Adrenal gland (tissue), 9 donors: ENCODE measurements at regions not wholly inside any gene's neighbourhood (a gene's known extent, or its start where the extent isn't known, plus 50 kb on each side); places are given as distances from the start of the nearest gene placed in this dataset.
"Not testable (repeated sequence)": the region's sequence is repeated elsewhere in the genome, so short reads cannot be mapped to it uniquely, and the experiment has no call there.

Experiments
- DNase-seq, 7 donors: peaks; one replicate each; pipeline ENCODE4 v3.0.0-alpha.2; 2019 to 2020
- H3K27ac ChIP-seq, 5 donors: fragments of 200-600 bp; sonication (generic) in 4 of 5; 1 replicate in 3 of 5; 2 replicates in 2 of 5; pipeline versions ENCODE4 v1.5.1 to v1.8.0; 2016 to 2020; ENCODE audit warnings: mild to moderate bottlenecking in 1 of 5
- H3K27me3 ChIP-seq: fragments of 200-600 bp; 2 replicates; pipeline ENCODE4 v1.8.0; 2021
- H3K36me3 ChIP-seq, 2 donors: fragments of 200-600 bp; replicated peaks in 1 of 2; 1 replicate in 1 of 2; 2 replicates in 1 of 2; pipeline versions ENCODE4 v1.5.1 to v1.8.0; 2018 to 2022
- H3K4me1 ChIP-seq, 2 donors: fragments of 200-600 bp; replicated peaks in 1 of 2; 1 replicate in 1 of 2; 2 replicates in 1 of 2; pipeline versions ENCODE4 v1.5.1 to v1.8.0; 2018 to 2021
- H3K4me3 ChIP-seq, 4 donors: fragments of 200-600 bp; sonication (generic) in 3 of 4; one replicate each; pipeline ENCODE4 v1.5.1; 2016 to 2018
- H3K9me3 ChIP-seq, 3 donors: fragments of 200-600 bp; sonication (generic) in 1 of 3; replicated peaks in 1 of 3; 1 replicate in 2 of 3; 2 replicates in 1 of 3; pipeline versions ENCODE4 v1.5.1 to v1.8.0; 2016 to 2021
- POLR2A ChIP-seq, 2 donors: fragments of 450-650 bp; IDR thresholded peaks; one replicate each; pipeline ENCODE4 v1.6.1; 2017; ENCODE audit warnings: antibody characterized with exemption in 2 of 2, mild to moderate bottlenecking in 2 of 2, moderate library complexity in 1 of 2
- WGBS, 4 donors: extraction: QIAGEN DNeasy Blood & Tissue Kit in 2 of 4; methylation state at CpG; one replicate each; pipeline versions ENCODE4 v1.1.5 to v1.1.7; 2013 to 2017; 5-methylcytosine and 5-hydroxymethylcytosine counted together
- intact Hi-C, 2 donors: fragments of 100-400 bp; cut with DNase I; formaldehyde crosslinking; loops; one replicate each; pipeline versions ENCODE4 v1.14.1 to v1.15.0; 2022 to 2023
- TF ChIP-seq, protein P1 (sequence below), 6 experiments: fragments of 450-650 bp in 4 of 6; fragments of 200-600 bp in 2 of 6; sonication (generic) in 1 of 6; IDR thresholded peaks; 1 replicate in 5 of 6; 2 replicates in 1 of 6; pipeline versions ENCODE4 v1.5.1 to v1.8.0; 2016 to 2021; ENCODE audit warnings: antibody characterized with exemption in 6 of 6, mild to moderate bottlenecking in 2 of 6, moderate library complexity in 1 of 6
- donor health status: healthy with polysubstance abuse.
- donor health status: Bipolar disorder and iron deficiency.
- donor health status: DM: yes; HTN: yes; CAD: no.
- donor health status: DM: no; HTN: no; CAD: no.
- donor health status: DM: no; HTN: no; CAD: no.

DNA sequence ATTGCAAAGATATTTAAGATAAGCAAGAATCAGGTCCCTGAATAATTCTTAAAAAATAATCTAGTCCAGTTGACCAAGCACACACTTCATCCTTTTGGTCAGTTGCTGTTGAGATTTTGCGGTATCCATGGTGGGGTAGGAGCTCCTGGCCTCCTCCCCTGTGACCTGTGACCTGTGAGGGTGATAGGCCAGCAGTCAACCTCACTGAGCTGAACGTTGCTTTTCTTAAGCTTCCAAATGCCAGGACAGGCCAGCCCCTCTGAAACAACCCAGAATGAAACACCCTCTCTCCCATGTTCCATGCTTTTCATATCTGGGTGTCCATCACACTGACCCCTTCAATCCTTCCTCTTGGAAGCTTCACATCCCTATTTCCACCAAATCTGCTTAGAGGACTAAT, 164.9 kb downstream of the THBS2 start:
- Histone ChIP-seq H3K36me3 (no peaks in the 10 kb centered on the region), H3K4me1 (no peaks in the 10 kb centered on the region), H3K27me3 (no peaks in the 10 kb centered on the region), H3K4me3 (no peak overlapping the region), H3K9me3 (peaks cover 0 to 9% (median 0%) of the 10 kb centered on the region in 3 donors), H3K27ac (no peak overlapping the region)
- no peak for DNase-seq
- WGBS, 4 donors, result 59 to 74% (median 70%) methylated on average over 2 of the region's 2 CpGs
- intact Hi-C loops, result no loop called here
- TF ChIP-seq POLR2A (IDR thresholded peaks at IDR 0.05), result no peak
- TF ChIP-seq, protein P1, sequence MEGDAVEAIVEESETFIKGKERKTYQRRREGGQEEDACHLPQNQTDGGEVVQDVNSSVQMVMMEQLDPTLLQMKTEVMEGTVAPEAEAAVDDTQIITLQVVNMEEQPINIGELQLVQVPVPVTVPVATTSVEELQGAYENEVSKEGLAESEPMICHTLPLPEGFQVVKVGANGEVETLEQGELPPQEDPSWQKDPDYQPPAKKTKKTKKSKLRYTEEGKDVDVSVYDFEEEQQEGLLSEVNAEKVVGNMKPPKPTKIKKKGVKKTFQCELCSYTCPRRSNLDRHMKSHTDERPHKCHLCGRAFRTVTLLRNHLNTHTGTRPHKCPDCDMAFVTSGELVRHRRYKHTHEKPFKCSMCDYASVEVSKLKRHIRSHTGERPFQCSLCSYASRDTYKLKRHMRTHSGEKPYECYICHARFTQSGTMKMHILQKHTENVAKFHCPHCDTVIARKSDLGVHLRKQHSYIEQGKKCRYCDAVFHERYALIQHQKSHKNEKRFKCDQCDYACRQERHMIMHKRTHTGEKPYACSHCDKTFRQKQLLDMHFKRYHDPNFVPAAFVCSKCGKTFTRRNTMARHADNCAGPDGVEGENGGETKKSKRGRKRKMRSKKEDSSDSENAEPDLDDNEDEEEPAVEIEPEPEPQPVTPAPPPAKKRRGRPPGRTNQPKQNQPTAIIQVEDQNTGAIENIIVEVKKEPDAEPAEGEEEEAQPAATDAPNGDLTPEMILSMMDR (IDR thresholded peaks at IDR 0.05), result no peak

DNA sequence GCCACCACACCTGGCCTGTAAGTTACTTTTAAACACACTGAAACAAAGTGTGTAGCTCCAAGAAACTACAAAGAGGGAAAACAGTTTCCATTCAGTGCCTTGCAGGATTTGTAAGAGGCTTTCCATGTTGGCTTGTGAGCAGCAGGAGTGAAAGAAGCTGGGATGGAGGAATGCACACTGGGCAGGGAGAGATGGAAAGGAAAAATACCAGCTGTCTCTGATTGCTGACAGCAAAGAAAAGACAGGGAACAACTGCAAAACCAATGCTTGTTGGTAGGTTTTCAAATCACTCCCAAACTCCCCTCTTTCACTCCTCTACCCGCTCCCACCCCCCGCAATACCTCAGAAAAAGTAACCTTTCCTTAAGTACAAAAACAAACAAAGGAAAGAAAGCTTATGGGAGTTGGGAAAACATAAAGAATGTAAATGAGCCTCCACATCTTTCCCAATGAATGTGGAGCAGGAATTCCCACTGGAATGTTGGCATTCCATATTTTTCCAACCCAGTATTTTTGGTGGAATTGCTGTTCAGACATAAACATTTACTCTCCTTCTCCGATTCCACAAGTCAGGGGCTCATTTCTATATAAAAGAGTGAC, 166.1 kb downstream of the THBS2 start:
- intact Hi-C loops, result no loop called here
- TF ChIP-seq, protein P1 (IDR thresholded peaks at IDR 0.05), result no peak
- TF ChIP-seq POLR2A (IDR thresholded peaks at IDR 0.05), result no peak
- Histone ChIP-seq H3K36me3 (no peaks in the 10 kb centered on the region), H3K9me3 (peaks cover 0 to 9% (median 0%) of the 10 kb centered on the region in 3 donors), H3K27ac (no peak overlapping the region), H3K4me3 (no peak overlapping the region), H3K27me3 (no peaks in the 10 kb centered on the region), H3K4me1 (no peaks in the 10 kb centered on the region)
- DNase-seq, result no peak
- WGBS, 4 donors, result 81 to 94% (median 91%) methylated on average over 3 of the region's 3 CpGs

DNA sequence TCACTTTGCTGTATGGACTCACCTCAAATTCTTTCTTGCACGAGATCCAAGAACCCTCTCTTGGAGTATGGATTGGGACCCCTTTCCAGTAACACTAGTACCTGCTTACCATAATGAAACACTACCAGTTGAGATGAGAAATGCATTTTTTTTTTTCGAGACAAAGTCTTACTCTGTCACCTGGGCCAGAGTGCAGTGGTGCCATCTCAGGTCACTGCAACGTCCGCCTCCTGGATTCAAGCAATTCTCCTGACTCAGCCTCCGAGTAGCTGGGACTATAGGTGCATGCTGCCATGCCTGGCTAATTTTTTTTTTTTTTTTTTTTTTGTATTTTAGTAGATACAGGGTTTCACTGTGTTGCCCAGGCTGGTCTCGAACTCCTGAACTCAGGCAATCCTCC, 167.0 kb downstream of the THBS2 start:
- H3K36me3 ChIP-seq, intact Hi-C loops, H3K27me3 ChIP-seq, DNase-seq, H3K4me3 ChIP-seq, H3K4me1 ChIP-seq, H3K9me3 ChIP-seq, H3K27ac ChIP-seq: not testable (repeated sequence)
- 79 to 89% (median 83%) methylated on average over 6 of the region's 6 CpGs for WGBS, 4 donors

DNA sequence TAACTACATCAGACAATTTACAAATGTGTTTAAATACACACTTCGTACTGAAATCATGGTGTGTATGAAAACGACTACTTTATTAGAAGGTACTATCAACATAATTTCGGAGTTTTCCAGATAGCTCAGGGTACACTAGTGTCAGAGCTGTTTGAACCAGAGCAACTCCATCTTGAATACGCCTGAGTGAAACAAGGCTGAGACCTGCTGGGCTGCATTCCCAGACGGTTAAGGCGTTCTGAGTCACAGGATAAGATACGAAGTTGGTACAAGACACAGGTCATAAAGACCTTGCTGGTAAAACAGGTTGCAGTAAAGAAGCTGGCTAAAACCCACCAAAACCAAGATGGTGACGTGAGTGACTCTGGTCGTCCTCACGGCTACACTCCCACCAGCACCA, 167.6 kb downstream of the THBS2 start:
- intact Hi-C loops, result no loop called here
- 85 to 89% (median 88%) methylated on average over 10 of the region's 10 CpGs for WGBS, 4 donors
- no peaks in the 10 kb centered on the region for H3K27me3 ChIP-seq
- peaks cover 0 to 9% (median 0%) of the 10 kb centered on the region in 3 donors for H3K9me3 ChIP-seq
- no peaks in the 10 kb centered on the region for H3K36me3 ChIP-seq
- DNase-seq, result no peak
- no peak for TF ChIP-seq POLR2A (IDR thresholded peaks at IDR 0.05)
- H3K4me3 ChIP-seq, result no peak overlapping the region
- no peak overlapping the region for H3K27ac ChIP-seq
- H3K4me1 ChIP-seq, result no peaks in the 10 kb centered on the region

DNA sequence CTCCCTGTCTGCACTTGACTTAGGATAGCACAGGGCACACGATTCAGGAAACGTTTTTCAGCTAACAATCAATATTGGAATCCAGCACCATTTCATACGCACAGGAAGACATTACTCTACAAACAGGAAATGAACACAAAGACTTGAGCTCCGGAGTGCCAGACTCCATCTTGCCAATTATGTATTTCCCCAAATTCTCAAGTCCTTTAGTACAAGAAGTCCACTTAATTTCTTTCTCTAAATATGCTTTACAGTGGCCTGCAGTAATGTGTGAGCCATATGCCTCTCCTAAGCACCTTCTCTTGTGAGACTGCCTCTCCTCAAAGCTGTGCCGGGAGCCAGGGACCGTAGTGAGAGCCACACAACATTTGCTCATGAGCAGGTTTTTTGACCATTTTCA, 168.2 kb downstream of the THBS2 start:
- DNase-seq, result no peak
- TF ChIP-seq, protein P1 (IDR thresholded peaks at IDR 0.05), result no peak
- no peak for TF ChIP-seq POLR2A (IDR thresholded peaks at IDR 0.05)
- Histone ChIP-seq H3K4me1 (no peaks in the 10 kb centered on the region), H3K27me3 (no peaks in the 10 kb centered on the region), H3K4me3 (no peak overlapping the region), H3K27ac (peak overlapping the region in 1 of 5 donors; percentile 21), H3K9me3 (peaks cover 0 to 6% (median 0%) of the 10 kb centered on the region in 3 donors), H3K36me3 (no peaks in the 10 kb centered on the region)
- WGBS, 4 donors, result 68 to 73% (median 70%) methylated on average over 6 of the region's 6 CpGs
- intact Hi-C loops, result no loop called here

DNA sequence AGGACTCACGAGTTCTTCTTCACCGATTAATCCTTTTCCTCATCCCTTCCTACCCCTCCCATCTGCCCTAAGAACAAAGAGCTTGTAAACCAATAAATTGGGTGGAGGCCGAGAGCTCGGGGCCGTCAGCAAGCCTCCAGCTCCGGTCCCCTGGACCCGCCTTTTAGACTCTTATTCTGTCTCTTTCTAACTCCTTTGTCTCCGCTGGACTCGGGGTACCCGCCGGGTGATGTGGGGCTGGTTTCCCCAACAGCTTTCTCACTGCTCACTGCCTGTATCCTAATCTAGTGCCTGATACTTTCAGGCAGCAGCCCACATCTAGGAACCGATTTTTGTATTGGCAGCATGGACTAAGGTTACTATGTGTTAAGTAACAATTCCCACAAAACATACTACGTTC, 169.1 kb downstream of the THBS2 start:
- H3K4me1 ChIP-seq, H3K27ac ChIP-seq, H3K36me3 ChIP-seq, H3K9me3 ChIP-seq, H3K4me3 ChIP-seq, intact Hi-C loops, DNase-seq, H3K27me3 ChIP-seq: not testable (repeated sequence)
- 90 to 95% (median 91%) methylated on average over 13 of the region's 13 CpGs for WGBS, 4 donors
